ENCODE measurements at regions not wholly inside any gene's neighbourhood (a gene's known extent, or its start where the extent isn't known, plus 50 kb on each side); places are given as distances from the start of the nearest gene placed in this dataset.

DNA sequence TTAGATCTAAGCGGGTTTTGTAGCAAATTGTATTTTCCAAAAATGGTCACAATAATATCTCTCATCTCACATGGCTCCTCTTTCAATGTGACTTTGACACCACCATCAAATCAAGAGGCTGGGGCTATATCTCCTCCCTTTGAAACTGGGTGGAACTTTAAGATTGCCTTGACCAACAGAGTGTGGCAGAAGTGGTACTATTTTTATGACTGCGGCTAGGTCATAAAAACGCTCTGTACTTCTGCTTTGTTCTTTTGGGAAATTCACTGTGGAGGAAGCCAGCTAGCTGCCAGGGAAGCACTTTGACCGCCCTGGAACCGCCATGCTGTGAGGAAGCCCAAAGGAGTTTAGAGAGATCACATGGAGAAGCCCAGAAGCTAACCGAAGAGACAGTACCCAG lies 50.7 kb upstream of the ACOT11 start:
- H3K9me3 ChIP-seq (ENCODE audit: insufficient read depth, low read depth, low read length), result no peaks in the 10 kb centered on the region
- no peak overlapping the region for H3K9ac ChIP-seq (ENCODE audit: low read depth, low read length)
- 93% methylated on average over 5 of the region's 6 CpGs for WGBS
- no peaks in the 10 kb centered on the region for H3K36me3 ChIP-seq (ENCODE audit: insufficient read depth, low read length)
- H3K27me3 ChIP-seq (ENCODE audit: insufficient read depth, low read length), result peaks cover 16% of the 10 kb centered on the region
- H3K27ac ChIP-seq (ENCODE audit: low read depth, low read length), result no peak overlapping the region
- H3K4me3 ChIP-seq (ENCODE audit: low read length), result no peak overlapping the region
- peaks cover 15% of the 10 kb centered on the region for H3K4me1 ChIP-seq (ENCODE audit: insufficient read depth, low read length)

- H3K27ac ChIP-seq (ENCODE audit: low read depth, low read length), result no peak overlapping the region
- H3K4me1 ChIP-seq (ENCODE audit: insufficient read depth, low read length), result peaks cover 18% of the 10 kb centered on the region
- H3K36me3 ChIP-seq (ENCODE audit: insufficient read depth, low read length), result no peaks in the 10 kb centered on the region
- no peak overlapping the region for H3K4me3 ChIP-seq (ENCODE audit: low read length)
- peaks cover 19% of the 10 kb centered on the region for H3K27me3 ChIP-seq (ENCODE audit: insufficient read depth, low read length)
- no peak overlapping the region for H3K9ac ChIP-seq (ENCODE audit: low read depth, low read length)
- WGBS, result 95% methylated on average over 6 of the region's 7 CpGs
- no peaks in the 10 kb centered on the region for H3K9me3 ChIP-seq (ENCODE audit: insufficient read depth, low read depth, low read length)
Observed at GRCh38 chr1:54495954-54496353, 52.1 kb upstream of the ACOT11 start.

- Histone ChIP-seq H3K4me1 (ENCODE audit: insufficient read depth, low read length) (peaks cover 21% of the 10 kb centered on the region), H3K27ac (ENCODE audit: low read depth, low read length) (no peak overlapping the region), H3K27me3 (ENCODE audit: insufficient read depth, low read length) (peaks cover 5% of the 10 kb centered on the region; the same call in 1 of the 2 replicates), H3K9ac (ENCODE audit: low read depth, low read length) (no peak overlapping the region), H3K36me3 (ENCODE audit: insufficient read depth, low read length) (no peaks in the 10 kb centered on the region), H3K4me3 (ENCODE audit: low read length) (no peak overlapping the region), H3K9me3 (ENCODE audit: insufficient read depth, low read depth, low read length) (no peaks in the 10 kb centered on the region)
- whole genome bisulfite sequencing, result 89% methylated on average over 2 of the region's 2 CpGs
Observed at GRCh38 chr1:54493608-54494007, 54.4 kb upstream of the ACOT11 start.

- Histone ChIP-seq H3K36me3 (ENCODE audit: insufficient read depth, low read length) (no peaks in the 10 kb centered on the region), H3K9me3 (ENCODE audit: insufficient read depth, low read depth, low read length) (no peaks in the 10 kb centered on the region), H3K9ac (ENCODE audit: low read depth, low read length) (no peak overlapping the region), H3K4me1 (ENCODE audit: insufficient read depth, low read length) (peaks cover 32% of the 10 kb centered on the region), H3K27me3 (ENCODE audit: insufficient read depth, low read length) (peaks cover 20% of the 10 kb centered on the region), H3K27ac (ENCODE audit: low read depth, low read length) (no peak overlapping the region; the same call in 1 of the 2 replicates), H3K4me3 (ENCODE audit: low read length) (peak overlapping the region; percentile 22)
- WGBS, result 18% methylated on average over 19 of the region's 22 CpGs
Observed at GRCh38 chr1:54490361-54491248, 57.4 kb upstream of the ACOT11 start.

- 44% methylated on average over 10 of the region's 10 CpGs for WGBS
- Histone ChIP-seq H3K9me3 (ENCODE audit: insufficient read depth, low read depth, low read length) (no peaks in the 10 kb centered on the region), H3K27ac (ENCODE audit: low read depth, low read length) (no peak overlapping the region; the same call in 1 of the 2 replicates), H3K4me3 (ENCODE audit: low read length) (no peak overlapping the region), H3K4me1 (ENCODE audit: insufficient read depth, low read length) (peaks cover 32% of the 10 kb centered on the region), H3K36me3 (ENCODE audit: insufficient read depth, low read length) (no peaks in the 10 kb centered on the region), H3K27me3 (ENCODE audit: insufficient read depth, low read length) (peaks cover 20% of the 10 kb centered on the region), H3K9ac (ENCODE audit: low read depth, low read length) (no peak overlapping the region)
Observed at GRCh38 chr1:54489627-54490250, 58.3 kb upstream of the ACOT11 start.

DNA sequence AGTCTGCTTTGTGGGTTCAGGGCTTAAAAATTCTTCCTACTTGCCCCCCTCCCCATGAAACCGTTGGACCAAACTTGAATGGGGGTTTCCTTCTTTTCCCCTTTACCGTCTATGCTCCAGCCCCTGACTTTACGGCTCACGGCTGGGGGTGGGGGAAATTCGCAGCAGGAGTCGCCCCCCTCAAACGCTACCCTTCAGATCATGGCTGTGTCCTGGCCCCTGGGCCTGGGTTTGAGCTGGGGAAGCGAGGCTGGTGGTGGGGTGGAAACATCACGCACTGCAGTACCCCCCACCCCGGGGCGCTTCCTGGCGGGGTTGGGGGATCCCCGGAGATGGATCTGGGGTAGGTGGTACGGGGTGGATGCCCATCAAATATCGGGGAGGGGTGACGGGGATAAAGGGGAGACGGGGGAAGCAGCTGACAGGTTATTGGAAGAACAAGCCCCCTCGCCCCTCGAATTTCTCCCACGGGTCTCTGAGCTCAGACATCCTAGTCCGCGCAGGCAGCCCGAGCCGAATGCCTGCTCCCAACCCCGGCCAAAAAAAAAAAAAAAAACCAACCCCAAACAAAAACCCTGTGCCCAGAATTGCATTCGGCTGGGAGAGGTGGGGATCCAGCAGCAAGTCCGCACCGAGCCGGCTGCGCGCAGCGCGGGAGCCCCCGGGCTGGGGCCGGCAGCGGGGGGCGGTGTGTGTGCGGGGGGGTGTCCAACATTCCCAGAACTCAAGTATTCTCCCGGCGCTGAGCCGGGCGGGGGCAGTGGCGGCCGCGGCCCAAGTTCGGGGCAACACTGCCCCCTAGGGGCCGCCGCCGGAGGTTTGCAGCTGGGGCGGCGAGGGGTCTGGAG lies 59.0 kb upstream of the ACOT11 start:
- H3K36me3 ChIP-seq (ENCODE audit: insufficient read depth, low read length), result no peaks in the 10 kb centered on the region
- WGBS, result under 1% methylated on average over 46 of the region's 51 CpGs
- peak overlapping the region; percentile 94 for H3K9ac ChIP-seq (ENCODE audit: low read depth, low read length)
- H3K4me1 ChIP-seq (ENCODE audit: insufficient read depth, low read length), result peaks cover 32% of the 10 kb centered on the region
- peaks cover 20% of the 10 kb centered on the region for H3K27me3 ChIP-seq (ENCODE audit: insufficient read depth, low read length)
- H3K9me3 ChIP-seq (ENCODE audit: insufficient read depth, low read depth, low read length), result no peaks in the 10 kb centered on the region
- peak overlapping the region; percentile 98 for H3K27ac ChIP-seq (ENCODE audit: low read depth, low read length)
- peak overlapping the region; percentile 63 for H3K4me3 ChIP-seq (ENCODE audit: low read length)

- H3K27me3 ChIP-seq (ENCODE audit: insufficient read depth, low read length), result peaks cover 20% of the 10 kb centered on the region
- H3K27ac ChIP-seq (ENCODE audit: low read depth, low read length), result peak overlapping the region; percentile 98
- H3K9ac ChIP-seq (ENCODE audit: low read depth, low read length), result peak overlapping the region; percentile 94
- H3K36me3 ChIP-seq (ENCODE audit: insufficient read depth, low read length), result no peaks in the 10 kb centered on the region
- peak overlapping the region; percentile 63 for H3K4me3 ChIP-seq (ENCODE audit: low read length)
- WGBS, result under 1% methylated on average over 54 of the region's 62 CpGs
- H3K4me1 ChIP-seq (ENCODE audit: insufficient read depth, low read length), result peaks cover 32% of the 10 kb centered on the region
- H3K9me3 ChIP-seq (ENCODE audit: insufficient read depth, low read depth, low read length), result no peaks in the 10 kb centered on the region
Observed at GRCh38 chr1:54488065-54488750, 59.8 kb upstream of the ACOT11 start.

GRCh38 chr1:54487571-54488050 lies 60.4 kb upstream of the ACOT11 start:
- 6% methylated on average over 21 of the region's 21 CpGs for WGBS
- Histone ChIP-seq H3K4me1 (ENCODE audit: insufficient read depth, low read length) (peaks cover 32% of the 10 kb centered on the region), H3K27me3 (ENCODE audit: insufficient read depth, low read length) (peaks cover 20% of the 10 kb centered on the region), H3K27ac (ENCODE audit: low read depth, low read length) (peak overlapping the region; percentile 76), H3K36me3 (ENCODE audit: insufficient read depth, low read length) (no peaks in the 10 kb centered on the region), H3K9me3 (ENCODE audit: insufficient read depth, low read depth, low read length) (no peaks in the 10 kb centered on the region), H3K9ac (ENCODE audit: low read depth, low read length) (peak overlapping the region; percentile 68), H3K4me3 (ENCODE audit: low read length) (peak overlapping the region; percentile 52)

- Histone ChIP-seq H3K27me3 (ENCODE audit: insufficient read depth, low read length) (peaks cover 20% of the 10 kb centered on the region), H3K9me3 (ENCODE audit: insufficient read depth, low read depth, low read length) (no peaks in the 10 kb centered on the region), H3K4me1 (ENCODE audit: insufficient read depth, low read length) (peaks cover 32% of the 10 kb centered on the region), H3K36me3 (ENCODE audit: insufficient read depth, low read length) (no peaks in the 10 kb centered on the region), H3K27ac (ENCODE audit: low read depth, low read length) (no peak overlapping the region), H3K4me3 (ENCODE audit: low read length) (peak overlapping the region; percentile 52; the same call in 1 of the 2 replicates), H3K9ac (ENCODE audit: low read depth, low read length) (no peak overlapping the region)
- WGBS, result 35% methylated on average over 7 of the region's 8 CpGs
Observed at GRCh38 chr1:54486907-54487306, 61.1 kb upstream of the ACOT11 start.

- Histone ChIP-seq H3K4me1 (ENCODE audit: insufficient read depth, low read length) (peaks cover 29% of the 10 kb centered on the region), H3K9ac (ENCODE audit: low read depth, low read length) (no peak overlapping the region), H3K27me3 (ENCODE audit: insufficient read depth, low read length) (peaks cover 17% of the 10 kb centered on the region), H3K4me3 (ENCODE audit: low read length) (no peak overlapping the region), H3K9me3 (ENCODE audit: insufficient read depth, low read depth, low read length) (no peaks in the 10 kb centered on the region), H3K27ac (ENCODE audit: low read depth, low read length) (no peak overlapping the region), H3K36me3 (ENCODE audit: insufficient read depth, low read length) (no peaks in the 10 kb centered on the region)
- WGBS, result 88% methylated on average over 5 of the region's 5 CpGs
Observed at GRCh38 chr1:54485416-54485815, 62.6 kb upstream of the ACOT11 start.
